ENCODE measurements at regions not wholly inside any gene's neighbourhood (a gene's known extent, or its start where the extent isn't known, plus 50 kb on each side); places are given as distances from the start of the nearest gene placed in this dataset.
A peak's percentile ranks its signal among the peaks of the same experiment; 100 is the strongest.
"Not testable (repeated sequence)": the region's sequence is repeated elsewhere in the genome, so short reads cannot be mapped to it uniquely, and the experiment has no call there.

GRCh38 chr12:115380546-115381120, 696.7 kb upstream of the TBX3 start:
- no peak for DNase-seq

GRCh38 chr12:115378291-115378690, 694.3 kb upstream of the TBX3 start:
- no peak for DNase-seq

GRCh38 chr12:115377779-115378178, 693.8 kb upstream of the TBX3 start:
- no peak for DNase-seq

GRCh38 chr12:115377230-115377629, 693.3 kb upstream of the TBX3 start:
- no peak for DNase-seq

- peak; percentile 9 for DNase-seq
Observed at GRCh38 chr12:115375186-115375991, 691.4 kb upstream of the TBX3 start.

- no peak for DNase-seq
Observed at GRCh38 chr12:115374480-115375185, 690.7 kb upstream of the TBX3 start.

GRCh38 chr12:115371711-115372110, 687.7 kb upstream of the TBX3 start:
- DNase-seq: no peak

GRCh38 chr12:115370650-115371049, 686.7 kb upstream of the TBX3 start:
- DNase-seq: no peak

GRCh38 chr12:115370207-115370606, 686.2 kb upstream of the TBX3 start:
- no peak for DNase-seq

GRCh38 chr12:115366277-115366676, 682.3 kb upstream of the TBX3 start:
- not testable (repeated sequence) for DNase-seq

GRCh38 chr12:115365765-115366164, 681.8 kb upstream of the TBX3 start:
- DNase-seq: not testable (repeated sequence)

GRCh38 chr12:115364921-115365320, 680.9 kb upstream of the TBX3 start:
- DNase-seq: no peak

- DNase-seq: no peak
Observed at GRCh38 chr12:115362339-115362976, 678.5 kb upstream of the TBX3 start.

GRCh38 chr12:115357681-115358080, 673.7 kb upstream of the TBX3 start:
- no peak for DNase-seq

- DNase-seq: no peak
Observed at GRCh38 chr12:115355301-115355700, 671.3 kb upstream of the TBX3 start.

- peak; percentile 54 for DNase-seq
Observed at GRCh38 chr12:115354007-115354890, 670.3 kb upstream of the TBX3 start.

- no peak for DNase-seq
Observed at GRCh38 chr12:115353467-115353866, 669.5 kb upstream of the TBX3 start.

GRCh38 chr12:115351514-115352077, 667.6 kb upstream of the TBX3 start:
- DNase-seq: peak; percentile 24

GRCh38 chr12:115349711-115350110, 665.7 kb upstream of the TBX3 start:
- DNase-seq: no peak

- DNase-seq: no peak
Observed at GRCh38 chr12:115348301-115348700, 664.3 kb upstream of the TBX3 start.

GRCh38 chr12:115343601-115344000, 659.6 kb upstream of the TBX3 start:
- no peak for DNase-seq

- DNase-seq: no peak
Observed at GRCh38 chr12:115343008-115343407, 659.0 kb upstream of the TBX3 start.
